ENCODE measurements at regions not wholly inside any gene's neighbourhood (a gene's known extent, or its start where the extent isn't known, plus 50 kb on each side); places are given as distances from the start of the nearest gene placed in this dataset.

DNA sequence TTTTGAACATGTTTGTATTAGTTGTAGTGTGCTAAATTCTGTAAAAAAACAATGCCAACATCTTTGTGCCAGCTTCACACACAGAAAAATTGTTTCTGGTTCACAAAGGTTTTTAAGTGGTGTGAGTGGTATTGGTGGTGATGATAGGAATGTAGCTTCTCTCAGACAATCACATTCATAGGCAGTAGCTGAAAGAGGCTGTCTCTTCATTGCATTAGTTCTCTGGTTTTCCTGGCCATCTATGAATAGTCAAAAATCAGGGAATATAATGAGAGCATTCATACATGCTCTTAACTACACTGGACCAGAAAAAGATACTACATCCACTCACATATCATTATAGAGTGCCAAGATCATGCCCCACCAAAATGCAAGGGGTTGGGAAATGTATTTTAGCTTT, 433.5 kb downstream of the FLRT2 start:
- no peak for DNase-seq (ENCODE audit: low read depth)

GRCh38 chr14:85960756-85961155, 430.8 kb downstream of the FLRT2 start:
- DNase-seq (ENCODE audit: low read depth) = no peak

GRCh38 chr14:85959063-85959462, 429.1 kb downstream of the FLRT2 start:
- no peak for DNase-seq (ENCODE audit: low read depth)

DNA sequence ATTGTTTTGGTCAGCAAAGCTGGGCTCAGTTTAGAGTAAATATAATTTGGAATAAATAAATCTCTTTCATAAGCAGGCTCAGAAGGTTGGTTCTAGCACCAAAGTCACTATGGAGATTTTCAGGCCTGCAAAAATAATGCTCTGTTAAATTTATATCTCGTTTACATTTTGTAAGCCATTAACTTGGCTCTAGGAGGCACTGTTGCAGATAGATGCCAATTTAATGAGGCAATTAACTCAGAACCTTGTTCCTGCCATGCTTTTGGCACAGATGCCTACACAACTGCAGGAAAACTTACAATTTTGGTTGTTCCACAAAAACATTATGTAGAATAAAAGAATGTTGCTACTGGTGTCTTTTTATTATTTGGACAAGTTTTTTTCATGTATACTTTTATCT, 428.1 kb downstream of the FLRT2 start:
- no peak for DNase-seq (ENCODE audit: low read depth)

- no peak for DNase-seq (ENCODE audit: low read depth)
Observed at GRCh38 chr14:85953265-85953664, 423.3 kb downstream of the FLRT2 start.

GRCh38 chr14:85948153-85948552, 418.2 kb downstream of the FLRT2 start:
- no peak for DNase-seq (ENCODE audit: low read depth)

DNA sequence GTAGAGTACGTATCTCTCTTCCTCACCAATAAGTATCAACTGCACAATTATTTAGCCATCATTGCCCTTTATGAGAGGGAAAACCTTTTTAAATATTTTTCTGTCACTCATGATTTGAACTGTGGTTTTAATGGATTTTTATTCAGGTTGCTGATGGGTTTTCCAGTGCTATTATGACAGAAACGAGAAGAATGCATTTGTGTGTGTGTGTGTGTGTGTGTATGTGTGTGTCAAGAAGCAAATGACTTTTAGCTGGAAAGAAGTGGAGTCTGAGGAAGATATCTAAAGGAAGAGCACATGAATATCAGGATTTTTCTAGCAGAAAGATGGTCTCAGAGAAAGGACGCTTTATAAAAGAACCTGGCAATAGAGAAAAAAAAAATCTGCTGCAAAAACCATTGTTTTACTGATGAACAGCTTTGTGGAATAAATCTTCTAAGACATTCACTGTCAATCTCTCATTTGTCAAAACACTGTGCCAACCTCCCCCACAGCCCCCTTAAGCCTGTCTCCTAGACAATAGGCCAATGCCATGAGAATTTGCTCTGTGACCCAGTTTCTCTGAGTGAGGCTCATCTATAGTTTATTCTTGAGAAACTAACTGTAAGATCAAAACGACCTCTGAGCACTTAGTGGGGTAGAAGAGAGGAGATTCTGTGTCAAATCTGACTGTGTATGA, 417.7 kb downstream of the FLRT2 start:
- no peak for DNase-seq (ENCODE audit: low read depth)

DNA sequence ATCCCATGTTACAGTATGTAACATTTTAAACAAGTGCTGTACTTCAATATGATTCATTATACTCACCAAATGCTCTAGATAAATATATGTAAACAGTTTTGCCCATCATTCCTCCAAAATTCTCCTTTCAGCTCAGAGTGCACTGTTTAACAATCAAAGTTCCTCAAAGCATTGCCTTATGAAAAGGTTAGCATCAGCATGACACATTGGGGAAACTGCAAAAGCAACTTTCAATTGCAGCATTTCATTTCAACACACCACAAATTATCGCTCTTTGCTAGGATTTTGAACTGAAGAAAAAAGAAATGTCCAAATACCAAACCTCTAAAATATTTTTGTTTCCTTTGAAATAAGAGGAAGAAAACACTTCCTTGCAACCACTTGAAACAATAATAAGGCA, 413.2 kb downstream of the FLRT2 start:
- DNase-seq (ENCODE audit: low read depth) = no peak

DNA sequence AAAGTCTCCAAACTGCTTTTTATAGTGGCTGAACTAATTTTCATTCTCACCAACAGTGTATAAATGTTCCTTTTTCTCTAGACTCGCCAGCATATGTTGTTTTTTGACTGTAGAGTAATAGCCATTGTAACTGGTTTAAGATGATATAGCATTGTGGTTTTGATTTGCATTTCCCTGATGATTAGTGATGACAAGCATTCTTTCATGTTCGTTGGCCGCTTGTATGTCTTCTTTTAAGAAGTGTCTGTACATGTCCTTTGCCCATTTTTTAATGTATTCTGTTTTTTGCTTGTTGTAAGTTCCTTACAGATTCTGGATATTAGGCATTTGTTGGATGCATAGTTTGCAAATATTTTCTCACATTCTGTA, 404.9 kb downstream of the FLRT2 start:
- no peak for DNase-seq (ENCODE audit: low read depth)

DNA sequence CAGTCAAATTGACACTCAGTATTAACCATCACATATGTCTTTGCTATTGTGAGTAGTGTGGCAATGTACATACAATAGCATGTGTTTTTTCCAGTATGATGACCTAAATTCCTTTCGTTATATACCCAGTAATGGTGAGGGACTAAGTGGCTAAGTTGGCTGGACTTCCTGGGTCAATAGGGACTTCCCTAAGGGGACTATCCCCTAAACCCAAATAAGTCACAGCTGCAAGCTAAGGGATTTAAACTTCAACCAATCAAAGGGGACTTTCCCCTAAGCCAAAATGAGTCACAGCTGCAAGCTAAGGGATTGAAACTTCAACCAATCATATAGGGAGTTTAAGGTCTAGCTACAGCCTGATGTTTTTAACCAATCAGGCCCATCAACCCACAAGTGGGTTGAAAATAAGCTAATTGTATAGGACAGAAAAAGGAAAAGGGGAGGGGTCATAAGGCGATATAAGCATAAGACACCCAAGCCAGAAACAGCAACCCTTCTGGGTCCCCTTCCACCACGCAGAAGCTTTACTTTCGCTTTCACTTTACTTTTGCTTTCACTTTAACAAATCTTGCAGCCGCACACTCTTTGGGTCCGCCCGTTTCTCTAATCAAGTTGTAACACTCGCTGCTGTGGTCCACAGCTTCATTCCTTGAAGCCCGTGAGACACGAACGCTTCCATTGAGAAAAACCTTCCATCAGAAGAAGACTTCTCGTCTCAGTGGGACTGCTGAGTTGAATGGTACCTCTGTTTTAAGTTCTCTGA, 404.4 kb downstream of the FLRT2 start:
- DNase-seq (ENCODE audit: low read depth) = peak; percentile 25

DNA sequence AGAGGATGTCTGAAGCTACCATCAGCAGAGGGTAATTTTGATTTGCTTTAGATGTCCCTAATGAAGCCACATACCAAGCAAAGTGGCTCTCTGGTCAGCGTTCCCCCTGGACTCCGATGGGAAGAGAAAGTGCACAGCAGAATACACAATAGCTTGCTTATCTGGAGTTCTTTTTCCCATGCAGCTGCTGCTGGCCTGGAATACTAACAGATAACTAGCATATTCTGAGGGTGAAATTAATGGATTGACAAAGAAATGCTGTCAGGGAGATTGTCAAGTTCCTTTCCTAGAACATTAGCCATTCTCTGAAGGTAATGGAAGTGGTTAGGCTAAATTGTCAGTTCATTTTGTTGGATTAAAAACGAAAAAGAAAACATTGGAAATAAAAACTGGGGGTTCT, 391.3 kb downstream of the FLRT2 start:
- no peak for DNase-seq (ENCODE audit: low read depth)

DNA sequence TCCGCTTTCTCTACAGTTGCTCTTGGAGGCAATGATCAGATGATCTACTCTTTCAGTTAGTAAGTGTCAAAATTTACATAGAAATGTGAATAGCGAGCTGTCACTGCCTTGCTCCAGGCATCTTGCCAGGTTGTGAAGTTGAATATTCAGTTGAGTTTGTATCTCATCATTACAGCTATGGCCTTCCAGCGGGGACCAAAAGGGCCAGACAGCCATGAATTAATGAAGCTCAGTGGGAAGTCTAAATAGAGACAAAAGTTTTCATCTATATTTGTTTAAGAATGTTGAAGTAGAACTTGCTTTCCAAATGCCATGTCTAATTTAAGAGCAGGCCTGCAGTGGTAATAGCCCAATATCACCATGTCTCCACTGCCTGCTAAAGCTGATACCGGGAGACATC, 387.8 kb downstream of the FLRT2 start:
- no peak for DNase-seq (ENCODE audit: low read depth)

- DNase-seq (ENCODE audit: low read depth) = no peak
Observed at GRCh38 chr14:85915711-85916110, 385.8 kb downstream of the FLRT2 start.

- no peak for DNase-seq (ENCODE audit: low read depth)
Observed at GRCh38 chr14:85912141-85912540, 382.2 kb downstream of the FLRT2 start.

GRCh38 chr14:85911044-85911443, 381.1 kb downstream of the FLRT2 start:
- DNase-seq (ENCODE audit: low read depth) = no peak

DNA sequence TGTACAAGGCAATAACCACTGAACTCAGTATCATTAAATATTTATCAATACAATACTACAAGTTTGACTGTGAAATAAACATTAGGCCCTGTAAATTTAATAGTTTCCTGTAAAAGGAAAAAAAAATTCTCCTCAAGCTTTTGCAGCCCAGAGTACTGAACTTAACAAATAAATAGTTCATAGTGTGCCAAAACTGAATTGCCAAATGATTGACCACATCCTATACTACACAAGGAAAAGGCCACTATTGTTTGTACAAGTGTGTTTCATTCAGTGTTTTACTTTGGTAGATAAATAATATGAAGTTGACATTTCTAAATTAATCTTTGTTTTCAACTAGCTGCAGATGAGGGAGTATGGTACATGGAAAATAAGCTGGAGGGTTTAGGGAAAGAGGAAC, 379.6 kb downstream of the FLRT2 start:
- no peak for DNase-seq (ENCODE audit: low read depth)

- DNase-seq (ENCODE audit: low read depth) = no peak
Observed at GRCh38 chr14:85907536-85907935, 377.6 kb downstream of the FLRT2 start.

GRCh38 chr14:85897808-85898207, 367.9 kb downstream of the FLRT2 start:
- DNase-seq (ENCODE audit: low read depth) = no peak

GRCh38 chr14:85895603-85896002, 365.7 kb downstream of the FLRT2 start:
- no peak for DNase-seq (ENCODE audit: low read depth)

DNA sequence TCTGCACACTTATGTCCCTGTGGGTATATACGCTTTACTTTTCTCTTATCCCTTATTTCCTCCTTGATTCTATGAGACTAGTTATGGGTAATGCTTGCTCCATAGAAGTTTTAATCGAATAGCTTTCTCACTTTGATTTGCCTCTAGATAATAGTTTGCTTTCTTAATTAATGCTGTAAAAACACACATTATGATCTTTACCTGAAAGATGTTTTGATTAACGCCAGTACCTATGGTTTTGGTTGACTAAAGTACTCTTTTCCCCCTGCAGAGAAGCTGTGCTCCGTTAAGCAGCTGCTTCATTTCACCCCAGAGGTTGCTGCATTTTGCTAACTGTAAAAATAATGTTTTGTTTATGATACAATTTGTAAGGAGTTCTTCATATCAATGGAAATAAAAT, 362.3 kb downstream of the FLRT2 start:
- no peak for DNase-seq (ENCODE audit: low read depth)

- DNase-seq (ENCODE audit: low read depth) = no peak
Observed at GRCh38 chr14:85883966-85884365, 354.0 kb downstream of the FLRT2 start.

DNA sequence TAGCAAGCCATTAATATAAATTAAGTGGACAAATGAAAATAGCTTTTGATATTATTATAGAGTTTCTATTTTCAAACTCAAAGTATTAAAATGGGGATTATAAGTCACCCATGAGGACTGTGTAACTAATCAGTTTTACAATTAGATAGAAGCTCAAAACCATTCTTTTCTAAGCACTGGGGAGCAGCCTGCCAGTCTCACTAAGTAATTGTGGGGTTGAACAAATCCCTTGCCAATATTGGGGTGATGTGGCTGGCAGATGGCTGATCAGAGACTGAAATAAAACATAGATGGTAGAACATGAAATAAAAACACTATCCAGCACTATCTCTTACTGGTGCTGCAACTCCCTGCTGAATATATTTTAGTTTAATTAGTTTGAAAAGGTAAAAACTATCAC, 353.2 kb downstream of the FLRT2 start:
- no peak for DNase-seq (ENCODE audit: low read depth)

- DNase-seq (ENCODE audit: low read depth) = no peak
Observed at GRCh38 chr14:85881935-85882334, 352.0 kb downstream of the FLRT2 start.

DNA sequence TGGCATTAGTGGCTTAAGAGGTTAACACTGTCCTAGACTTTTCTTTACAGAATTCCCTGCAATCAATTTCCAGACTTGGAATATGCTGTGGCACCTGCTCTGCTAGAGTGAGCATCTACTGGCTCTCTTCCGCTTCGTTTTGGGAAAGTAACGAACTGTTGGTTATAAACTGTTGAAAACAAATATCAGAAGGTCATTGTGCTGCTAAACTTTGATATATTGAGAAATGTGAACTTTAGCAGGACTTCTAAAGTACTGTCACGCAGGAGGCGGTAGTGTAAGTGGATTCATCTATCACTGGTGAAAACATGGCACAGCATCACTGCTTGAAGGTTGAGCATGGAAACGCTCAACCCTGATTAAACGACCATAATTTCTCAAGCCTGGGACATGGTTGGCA, 348.9 kb downstream of the FLRT2 start:
- no peak for DNase-seq (ENCODE audit: low read depth)
